GM12891 (cell line): ENCODE measurements at regions not wholly inside any gene's neighbourhood (a gene's known extent, or its start where the extent isn't known, plus 50 kb on each side); places are given as distances from the start of the nearest gene placed in this dataset.

Experiments
- PAX5 ChIP-seq: IDR thresholded peaks from 2 replicates; pipeline ENCODE4 v1.6.1; 2011; ENCODE audit warnings: low read length, moderate library complexity, mild to moderate bottlenecking; ENCODE audit not compliant: insufficient read depth, severe bottlenecking
- POLR2A ChIP-seq: IDR thresholded peaks from 2 replicates; pipeline ENCODE4 v1.6.1; 2011; ENCODE audit warnings: low read depth, low read length, control low read depth
- POLR2AphosphoS5 ChIP-seq: IDR thresholded peaks from 2 replicates; pipeline ENCODE4 v1.6.1; 2011; ENCODE audit warnings: low read depth, low read length, control low read depth
- POU2F2 ChIP-seq: IDR thresholded peaks from 2 replicates; pipeline ENCODE4 v1.6.1; 2011; ENCODE audit warnings: low read depth, mild to moderate bottlenecking, control low read depth, low read length, moderate library complexity
- SPI1 ChIP-seq: IDR thresholded peaks from 2 replicates; pipeline ENCODE4 v1.6.1; 2011; ENCODE audit warnings: low read depth, low read length, control low read depth
- TAF1 ChIP-seq: IDR thresholded peaks from 2 replicates; pipeline ENCODE4 v1.6.1; 2011; ENCODE audit warnings: low read depth, low read length, control low read depth

- TF ChIP-seq POLR2A (no peak), POLR2AphosphoS5 (no peak), TAF1 (no peak), SPI1 (no peak), POU2F2 (no peak), PAX5 (no peak)
These were observed 105.8 kb downstream of the SOX1 start for GRCh38 chr13:112172641-112173251.
